ENCODE measurements at regions not wholly inside any gene's neighbourhood (a gene's known extent, or its start where the extent isn't known, plus 50 kb on each side); places are given as distances from the start of the nearest gene placed in this dataset.

DNA sequence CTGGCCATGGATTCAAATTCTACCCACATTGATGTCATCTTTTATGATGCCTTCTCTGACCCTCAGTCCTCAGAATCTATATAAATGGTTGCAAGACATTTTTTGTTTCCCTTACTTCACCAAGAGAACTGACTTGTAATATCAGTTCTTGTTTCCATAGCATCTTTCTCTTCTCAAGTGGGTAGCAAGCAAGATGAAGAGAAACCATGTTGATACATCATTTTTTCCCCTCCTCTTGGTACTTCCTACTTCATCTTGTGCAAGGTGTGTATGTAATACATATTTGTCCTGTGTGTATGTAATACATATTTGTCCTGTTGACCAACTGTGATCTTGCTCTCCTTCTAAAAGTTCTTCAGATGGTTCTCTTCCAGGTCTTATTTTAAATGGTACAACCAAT is 348.6 kb downstream of the PTEN start:
- TF ChIP-seq, protein P1, sequence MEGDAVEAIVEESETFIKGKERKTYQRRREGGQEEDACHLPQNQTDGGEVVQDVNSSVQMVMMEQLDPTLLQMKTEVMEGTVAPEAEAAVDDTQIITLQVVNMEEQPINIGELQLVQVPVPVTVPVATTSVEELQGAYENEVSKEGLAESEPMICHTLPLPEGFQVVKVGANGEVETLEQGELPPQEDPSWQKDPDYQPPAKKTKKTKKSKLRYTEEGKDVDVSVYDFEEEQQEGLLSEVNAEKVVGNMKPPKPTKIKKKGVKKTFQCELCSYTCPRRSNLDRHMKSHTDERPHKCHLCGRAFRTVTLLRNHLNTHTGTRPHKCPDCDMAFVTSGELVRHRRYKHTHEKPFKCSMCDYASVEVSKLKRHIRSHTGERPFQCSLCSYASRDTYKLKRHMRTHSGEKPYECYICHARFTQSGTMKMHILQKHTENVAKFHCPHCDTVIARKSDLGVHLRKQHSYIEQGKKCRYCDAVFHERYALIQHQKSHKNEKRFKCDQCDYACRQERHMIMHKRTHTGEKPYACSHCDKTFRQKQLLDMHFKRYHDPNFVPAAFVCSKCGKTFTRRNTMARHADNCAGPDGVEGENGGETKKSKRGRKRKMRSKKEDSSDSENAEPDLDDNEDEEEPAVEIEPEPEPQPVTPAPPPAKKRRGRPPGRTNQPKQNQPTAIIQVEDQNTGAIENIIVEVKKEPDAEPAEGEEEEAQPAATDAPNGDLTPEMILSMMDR (IDR thresholded peaks at IDR 0.05) = no peak
- TF ChIP-seq POLR2AphosphoS5 (IDR thresholded peaks at IDR 0.05) = no peak
